WTC11 (cell line): ENCODE measurements at regions not wholly inside any gene's neighbourhood (a gene's known extent, or its start where the extent isn't known, plus 50 kb on each side); places are given as distances from the start of the nearest gene placed in this dataset.
"Not testable (repeated sequence)": the region's sequence is repeated elsewhere in the genome, so short reads cannot be mapped to it uniquely, and the experiment has no call there.

Source experiments
- ATAC-seq: fragments of 200-7000 bp; cut with Tn5 transposase; 2 replicates; pipeline ENCODE4 v1.10.0; 2021; ENCODE audit warnings: mild to moderate bottlenecking, moderate library complexity
- CTCF ChIA-PET: fragments of 300-600 bp; sonication (Branson Sonifier 250); formaldehyde crosslinking; loops from one replicate; lab custom pipeline; 2021; ENCODE audit warnings: antibody characterized with exemption; lab: Charles Lee
- POLR2A ChIA-PET: fragments of 350-600 bp; sonication (Branson Sonifier 250); formaldehyde crosslinking; loops from one replicate; lab custom pipeline; 2021; ENCODE audit warnings: antibody characterized with exemption; lab: Charles Lee
- DNase-seq: peaks from one replicate; pipeline ENCODE4 v3.0.0; 2021; ENCODE audit warnings: low spot score
- H3K27ac Mint-ChIP-seq: 2 replicates; pipeline ENCODE4 v1.8.0; 2021; ENCODE audit warnings: mixed read lengths
- H3K27me3 Mint-ChIP-seq: 2 replicates; pipeline ENCODE4 v1.8.0; 2021; ENCODE audit warnings: low read depth, mild to moderate bottlenecking, moderate library complexity, mixed read lengths
- H3K36me3 Mint-ChIP-seq: 2 replicates; pipeline ENCODE4 v1.8.0; 2021; ENCODE audit warnings: mixed read lengths
- H3K4me1 Mint-ChIP-seq: 2 replicates; pipeline ENCODE4 v1.8.0; 2022; ENCODE audit warnings: mixed read lengths
- H3K4me3 Mint-ChIP-seq: 2 replicates; pipeline ENCODE4 v1.8.0; 2021; ENCODE audit warnings: mild to moderate bottlenecking, moderate library complexity, mixed read lengths
- H3K9me3 Mint-ChIP-seq: 2 replicates; pipeline ENCODE4 v1.8.0; 2021; ENCODE audit warnings: mixed read lengths
- CBFB ChIP-seq: sonication (generic); formaldehyde crosslinking; IDR thresholded peaks from 2 replicates; pipeline ENCODE4 v1.8.1; 2022; ENCODE audit warnings: mild to moderate bottlenecking, low read depth, missing genetic modification reagents
- FOXJ3 ChIP-seq: sonication (generic); formaldehyde crosslinking; IDR thresholded peaks from 2 replicates; pipeline ENCODE4 v1.9.0; 2021; ENCODE audit warnings: missing genetic modification reagents, mild to moderate bottlenecking, borderline replicate concordance
- FOXP1 ChIP-seq: sonication (generic); formaldehyde crosslinking; IDR thresholded peaks from 2 replicates; pipeline ENCODE4 v1.8.0; 2022; ENCODE audit warnings: missing genetic modification reagents, mild to moderate bottlenecking, moderate library complexity, borderline replicate concordance
- GABPB1 ChIP-seq: sonication (generic); formaldehyde crosslinking; IDR thresholded peaks from 2 replicates; pipeline ENCODE4 v1.8.1; 2023; ENCODE audit warnings: mild to moderate bottlenecking, missing genetic modification reagents
- GRHL2 ChIP-seq: fragments of 250-450 bp; sonication (Bioruptor Pico); IDR thresholded peaks from 2 replicates; pipeline ENCODE4 v1.8.0; 2022; ENCODE audit warnings: mild to moderate bottlenecking, moderate library complexity; ENCODE audit not compliant: insufficient replicate concordance, severe bottlenecking
- GTF2I ChIP-seq: fragments of 250-450 bp; sonication (Bioruptor Pico); conservative IDR thresholded peaks from 2 replicates; pipeline ENCODE4 v1.4.0; 2021; ENCODE audit warnings: mild to moderate bottlenecking
- JAZF1 ChIP-seq: fragments of 250-450 bp; sonication (Bioruptor Pico); IDR thresholded peaks from 2 replicates; pipeline ENCODE4 v1.9.0; 2021; ENCODE audit warnings: moderate library complexity, mild to moderate bottlenecking, inconsistent platforms
- NR1H2 ChIP-seq: sonication (generic); formaldehyde crosslinking; IDR thresholded peaks from 2 replicates; pipeline ENCODE4 v1.9.0; 2021; ENCODE audit warnings: mild to moderate bottlenecking, moderate library complexity, missing genetic modification reagents
- OVOL2 ChIP-seq: fragments of 250-450 bp; sonication (Bioruptor Pico); IDR thresholded peaks from 2 replicates; pipeline ENCODE4 v1.9.0; 2021; ENCODE audit warnings: mild to moderate bottlenecking, borderline replicate concordance
- SOX15 ChIP-seq: fragments of 250-450 bp; sonication (Bioruptor Pico); IDR thresholded peaks from 2 replicates; pipeline ENCODE4 v1.9.0; 2021; ENCODE audit warnings: mild to moderate bottlenecking
- TEAD1 ChIP-seq: sonication (generic); formaldehyde crosslinking; IDR thresholded peaks from 2 replicates; pipeline ENCODE4 v1.8.0; 2022; ENCODE audit warnings: mild to moderate bottlenecking, missing genetic modification reagents
- ZBTB21 ChIP-seq: sonication (generic); formaldehyde crosslinking; IDR thresholded peaks from 2 replicates; pipeline ENCODE4 v1.8.1; 2023; ENCODE audit warnings: mild to moderate bottlenecking, missing genetic modification reagents, borderline replicate concordance
- TF ChIP-seq, protein P1 (sequence below): sonication (generic); formaldehyde crosslinking; IDR thresholded peaks from 2 replicates; pipeline ENCODE4 v1.8.0; 2023; ENCODE audit warnings: mild to moderate bottlenecking, missing genetic modification reagents
- TF ChIP-seq, protein P2 (sequence below): sonication (generic); formaldehyde crosslinking; IDR thresholded peaks from 2 replicates; pipeline ENCODE4 v1.8.1; 2022; ENCODE audit warnings: low read depth, missing genetic modification reagents, borderline replicate concordance
- TF ChIP-seq, protein P3 (sequence below): sonication (generic); formaldehyde crosslinking; IDR thresholded peaks from 2 replicates; pipeline ENCODE4 v1.8.0; 2023; ENCODE audit warnings: missing genetic modification reagents
- TF ChIP-seq, protein P4 (sequence below): sonication (generic); formaldehyde crosslinking; IDR thresholded peaks from 2 replicates; pipeline ENCODE4 v1.8.1; 2023; ENCODE audit warnings: mild to moderate bottlenecking, moderate library complexity, missing genetic modification reagents

GRCh38 chr12:5114436-5114835 is 70.8 kb downstream of the KCNA5 start:
- Mint-ChIP-seq H3K36me3 (no peaks in the 10 kb centered on the region), H3K9me3 (peaks cover 11% of the 10 kb centered on the region; the same call in 1 of the 2 replicates), H3K4me3 (no peak overlapping the region), H3K27ac (no peak overlapping the region), H3K27me3 (peaks cover 8% of the 10 kb centered on the region), H3K4me1 (no peaks in the 10 kb centered on the region; the same call in 1 of the 2 replicates)
- CTCF ChIA-PET = no interaction called here
- ATAC-seq = no peak
- no peak for DNase-seq
- POLR2A ChIA-PET = no interaction called here
- TF ChIP-seq, protein P1, sequence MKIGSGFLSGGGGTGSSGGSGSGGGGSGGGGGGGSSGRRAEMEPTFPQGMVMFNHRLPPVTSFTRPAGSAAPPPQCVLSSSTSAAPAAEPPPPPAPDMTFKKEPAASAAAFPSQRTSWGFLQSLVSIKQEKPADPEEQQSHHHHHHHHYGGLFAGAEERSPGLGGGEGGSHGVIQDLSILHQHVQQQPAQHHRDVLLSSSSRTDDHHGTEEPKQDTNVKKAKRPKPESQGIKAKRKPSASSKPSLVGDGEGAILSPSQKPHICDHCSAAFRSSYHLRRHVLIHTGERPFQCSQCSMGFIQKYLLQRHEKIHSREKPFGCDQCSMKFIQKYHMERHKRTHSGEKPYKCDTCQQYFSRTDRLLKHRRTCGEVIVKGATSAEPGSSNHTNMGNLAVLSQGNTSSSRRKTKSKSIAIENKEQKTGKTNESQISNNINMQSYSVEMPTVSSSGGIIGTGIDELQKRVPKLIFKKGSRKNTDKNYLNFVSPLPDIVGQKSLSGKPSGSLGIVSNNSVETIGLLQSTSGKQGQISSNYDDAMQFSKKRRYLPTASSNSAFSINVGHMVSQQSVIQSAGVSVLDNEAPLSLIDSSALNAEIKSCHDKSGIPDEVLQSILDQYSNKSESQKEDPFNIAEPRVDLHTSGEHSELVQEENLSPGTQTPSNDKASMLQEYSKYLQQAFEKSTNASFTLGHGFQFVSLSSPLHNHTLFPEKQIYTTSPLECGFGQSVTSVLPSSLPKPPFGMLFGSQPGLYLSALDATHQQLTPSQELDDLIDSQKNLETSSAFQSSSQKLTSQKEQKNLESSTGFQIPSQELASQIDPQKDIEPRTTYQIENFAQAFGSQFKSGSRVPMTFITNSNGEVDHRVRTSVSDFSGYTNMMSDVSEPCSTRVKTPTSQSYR (CRISPR knock-in tag) = no peak
- TF ChIP-seq NR1H2 (no peak), GTF2I (CRISPR knock-in tag) (no peak), SOX15 (CRISPR knock-in tag) (no peak), GRHL2 (CRISPR knock-in tag) (no peak), CBFB (CRISPR knock-in tag) (no peak), OVOL2 (CRISPR knock-in tag) (no peak), FOXJ3 (CRISPR knock-in tag) (no peak), FOXP1 (CRISPR knock-in tag) (no peak), ZBTB21 (no peak), JAZF1 (CRISPR knock-in tag) (no peak)
- TF ChIP-seq, protein P2, sequence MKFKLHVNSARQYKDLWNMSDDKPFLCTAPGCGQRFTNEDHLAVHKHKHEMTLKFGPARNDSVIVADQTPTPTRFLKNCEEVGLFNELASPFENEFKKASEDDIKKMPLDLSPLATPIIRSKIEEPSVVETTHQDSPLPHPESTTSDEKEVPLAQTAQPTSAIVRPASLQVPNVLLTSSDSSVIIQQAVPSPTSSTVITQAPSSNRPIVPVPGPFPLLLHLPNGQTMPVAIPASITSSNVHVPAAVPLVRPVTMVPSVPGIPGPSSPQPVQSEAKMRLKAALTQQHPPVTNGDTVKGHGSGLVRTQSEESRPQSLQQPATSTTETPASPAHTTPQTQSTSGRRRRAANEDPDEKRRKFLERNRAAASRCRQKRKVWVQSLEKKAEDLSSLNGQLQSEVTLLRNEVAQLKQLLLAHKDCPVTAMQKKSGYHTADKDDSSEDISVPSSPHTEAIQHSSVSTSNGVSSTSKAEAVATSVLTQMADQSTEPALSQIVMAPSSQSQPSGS = no peak
- TF ChIP-seq, protein P3, sequence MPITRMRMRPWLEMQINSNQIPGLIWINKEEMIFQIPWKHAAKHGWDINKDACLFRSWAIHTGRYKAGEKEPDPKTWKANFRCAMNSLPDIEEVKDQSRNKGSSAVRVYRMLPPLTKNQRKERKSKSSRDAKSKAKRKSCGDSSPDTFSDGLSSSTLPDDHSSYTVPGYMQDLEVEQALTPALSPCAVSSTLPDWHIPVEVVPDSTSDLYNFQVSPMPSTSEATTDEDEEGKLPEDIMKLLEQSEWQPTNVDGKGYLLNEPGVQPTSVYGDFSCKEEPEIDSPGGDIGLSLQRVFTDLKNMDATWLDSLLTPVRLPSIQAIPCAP (CRISPR knock-in tag) = no peak

GRCh38 chr12:5121784-5122183 is 78.1 kb downstream of the KCNA5 start:
- peak overlapping the region; percentile 62; the same call in 1 of the 2 replicates for H3K4me3 Mint-ChIP-seq
- POLR2A ChIA-PET, H3K27me3 Mint-ChIP-seq, ATAC-seq, H3K9me3 Mint-ChIP-seq, CTCF ChIA-PET, H3K36me3 Mint-ChIP-seq, H3K27ac Mint-ChIP-seq, H3K4me1 Mint-ChIP-seq: not testable (repeated sequence)
- DNase-seq = peak; percentile 28

- H3K36me3 Mint-ChIP-seq, POLR2A ChIA-PET, H3K27ac Mint-ChIP-seq, DNase-seq, H3K9me3 Mint-ChIP-seq, CTCF ChIA-PET, ATAC-seq, H3K4me1 Mint-ChIP-seq, H3K27me3 Mint-ChIP-seq: not testable (repeated sequence)
- H3K4me3 Mint-ChIP-seq = peak overlapping the region; percentile 62
These were observed 78.7 kb downstream of the KCNA5 start for GRCh38 chr12:5122256-5122831.

GRCh38 chr12:5123921-5124320 is 80.2 kb downstream of the KCNA5 start:
- peaks cover 8% of the 10 kb centered on the region for H3K36me3 Mint-ChIP-seq
- CTCF ChIA-PET = no interaction called here
- TF ChIP-seq ZBTB21 (no peak), TEAD1 (no peak), GABPB1 (CRISPR knock-in tag) (no peak)
- TF ChIP-seq, protein P4, sequence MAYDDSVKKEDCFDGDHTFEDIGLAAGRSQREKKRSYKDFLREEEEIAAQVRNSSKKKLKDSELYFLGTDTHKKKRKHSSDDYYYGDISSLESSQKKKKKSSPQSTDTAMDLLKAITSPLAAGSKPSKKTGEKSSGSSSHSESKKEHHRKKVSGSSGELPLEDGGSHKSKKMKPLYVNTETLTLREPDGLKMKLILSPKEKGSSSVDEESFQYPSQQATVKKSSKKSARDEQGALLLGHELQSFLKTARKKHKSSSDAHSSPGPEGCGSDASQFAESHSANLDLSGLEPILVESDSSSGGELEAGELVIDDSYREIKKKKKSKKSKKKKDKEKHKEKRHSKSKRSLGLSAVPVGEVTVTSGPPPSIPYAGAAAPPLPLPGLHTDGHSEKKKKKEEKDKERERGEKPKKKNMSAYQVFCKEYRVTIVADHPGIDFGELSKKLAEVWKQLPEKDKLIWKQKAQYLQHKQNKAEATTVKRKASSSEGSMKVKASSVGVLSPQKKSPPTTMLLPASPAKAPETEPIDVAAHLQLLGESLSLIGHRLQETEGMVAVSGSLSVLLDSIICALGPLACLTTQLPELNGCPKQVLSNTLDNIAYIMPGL = no peak
- TF ChIP-seq, all 79 proteins: peak for 0
- DNase-seq = no peak
- peaks cover 3% of the 10 kb centered on the region; the same call in 1 of the 2 replicates for H3K4me1 Mint-ChIP-seq
- H3K9me3 Mint-ChIP-seq = peaks cover 7% of the 10 kb centered on the region
- POLR2A ChIA-PET = no interaction called here
- H3K4me3 Mint-ChIP-seq = no peak overlapping the region
- ATAC-seq = no peak
- no peaks in the 10 kb centered on the region for H3K27me3 Mint-ChIP-seq
- H3K27ac Mint-ChIP-seq = no peak overlapping the region
